ENCODE measurements at regions not wholly inside any gene's neighbourhood (a gene's known extent, or its start where the extent isn't known, plus 50 kb on each side); places are given as distances from the start of the nearest gene placed in this dataset.

DNA sequence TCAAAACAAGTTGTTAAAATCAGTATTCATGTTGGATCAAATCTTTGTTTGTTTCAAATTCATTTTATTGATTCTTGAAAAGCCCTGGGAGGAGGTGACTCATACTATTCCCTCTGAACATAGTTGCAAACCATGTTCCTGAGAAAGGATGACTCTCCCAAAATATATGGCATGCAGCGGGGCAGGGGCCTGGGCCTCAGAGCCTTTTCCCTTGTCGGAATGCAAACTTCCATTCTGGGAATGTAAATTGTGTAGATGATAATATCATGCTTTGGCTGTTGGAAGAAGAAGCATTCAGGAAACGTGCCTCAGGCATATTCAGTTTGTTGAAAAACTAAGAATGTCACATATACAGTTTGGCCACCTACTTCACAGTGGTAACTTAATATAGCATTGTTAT is 242.0 kb downstream of the AUH start:
- TF ChIP-seq, protein P1, sequence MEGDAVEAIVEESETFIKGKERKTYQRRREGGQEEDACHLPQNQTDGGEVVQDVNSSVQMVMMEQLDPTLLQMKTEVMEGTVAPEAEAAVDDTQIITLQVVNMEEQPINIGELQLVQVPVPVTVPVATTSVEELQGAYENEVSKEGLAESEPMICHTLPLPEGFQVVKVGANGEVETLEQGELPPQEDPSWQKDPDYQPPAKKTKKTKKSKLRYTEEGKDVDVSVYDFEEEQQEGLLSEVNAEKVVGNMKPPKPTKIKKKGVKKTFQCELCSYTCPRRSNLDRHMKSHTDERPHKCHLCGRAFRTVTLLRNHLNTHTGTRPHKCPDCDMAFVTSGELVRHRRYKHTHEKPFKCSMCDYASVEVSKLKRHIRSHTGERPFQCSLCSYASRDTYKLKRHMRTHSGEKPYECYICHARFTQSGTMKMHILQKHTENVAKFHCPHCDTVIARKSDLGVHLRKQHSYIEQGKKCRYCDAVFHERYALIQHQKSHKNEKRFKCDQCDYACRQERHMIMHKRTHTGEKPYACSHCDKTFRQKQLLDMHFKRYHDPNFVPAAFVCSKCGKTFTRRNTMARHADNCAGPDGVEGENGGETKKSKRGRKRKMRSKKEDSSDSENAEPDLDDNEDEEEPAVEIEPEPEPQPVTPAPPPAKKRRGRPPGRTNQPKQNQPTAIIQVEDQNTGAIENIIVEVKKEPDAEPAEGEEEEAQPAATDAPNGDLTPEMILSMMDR (IDR thresholded peaks at IDR 0.05) = no peak
- TF ChIP-seq POLR2AphosphoS5 (IDR thresholded peaks at IDR 0.05; ENCODE audit: low read depth, low read length) = no peak
